HG02588 (cell line): ENCODE measurements at regions not wholly inside any gene's neighbourhood (a gene's known extent, or its start where the extent isn't known, plus 50 kb on each side); places are given as distances from the start of the nearest gene placed in this dataset.
"Not testable (repeated sequence)": the region's sequence is repeated elsewhere in the genome, so short reads cannot be mapped to it uniquely, and the experiment has no call there.

ENCODE experiments used
- ATAC-seq: cut with Tn5 transposase; IDR thresholded peaks from one replicate; pipeline ENCODE4 v1.9.1; 2021; ENCODE audit warnings: mild to moderate bottlenecking, moderate library complexity; ENCODE audit not compliant: unreplicated experiment

- ATAC-seq: peak; percentile 86
Measured at GRCh38 chr17:30731210-30732132, 93.0 kb downstream of the CRLF3 start.

- not testable (repeated sequence) for ATAC-seq
Measured at GRCh38 chr17:30730837-30731209, 93.7 kb downstream of the CRLF3 start.

- not testable (repeated sequence) for ATAC-seq
Measured at GRCh38 chr17:30730171-30730836, 94.2 kb downstream of the CRLF3 start.

GRCh38 chr17:30729471-30730170, 94.9 kb downstream of the CRLF3 start:
- not testable (repeated sequence) for ATAC-seq

- not testable (repeated sequence) for ATAC-seq
Measured at GRCh38 chr17:30727517-30727916, 97.0 kb downstream of the CRLF3 start.

GRCh38 chr17:30726734-30727133, 97.8 kb downstream of the CRLF3 start:
- ATAC-seq: not testable (repeated sequence)

GRCh38 chr17:30726310-30726709, 98.2 kb downstream of the CRLF3 start:
- ATAC-seq: not testable (repeated sequence)

GRCh38 chr17:30724034-30724650, 100.3 kb downstream of the CRLF3 start:
- not testable (repeated sequence) for ATAC-seq

GRCh38 chr17:30722114-30722780, 102.2 kb downstream of the CRLF3 start:
- not testable (repeated sequence) for ATAC-seq

- not testable (repeated sequence) for ATAC-seq
Measured at GRCh38 chr17:30720971-30721370, 103.5 kb downstream of the CRLF3 start.

- ATAC-seq: no peak
Measured at GRCh38 chr17:30720013-30720471, 104.5 kb downstream of the CRLF3 start.

GRCh38 chr17:30719131-30719973, 105.1 kb downstream of the CRLF3 start:
- not testable (repeated sequence) for ATAC-seq

GRCh38 chr17:30718691-30719090, 105.8 kb downstream of the CRLF3 start:
- ATAC-seq: not testable (repeated sequence)

- ATAC-seq: not testable (repeated sequence)
Measured at GRCh38 chr17:30718099-30718447, 106.4 kb downstream of the CRLF3 start.

GRCh38 chr17:30717291-30718098, 107.0 kb downstream of the CRLF3 start:
- no peak for ATAC-seq

- no peak for ATAC-seq
Measured at GRCh38 chr17:30716461-30717290, 107.8 kb downstream of the CRLF3 start.

- ATAC-seq: not testable (repeated sequence)
Measured at GRCh38 chr17:30714825-30715622, 109.5 kb downstream of the CRLF3 start.
